Stimulated activated CD4-positive, alpha-beta T cell treated with anti-CD3 and anti-CD28 coated beads, Interleukin-15, amount 100 ng/mL, for 24 hours (primary cell): ENCODE measurements at regions not wholly inside any gene's neighbourhood (a gene's known extent, or its start where the extent isn't known, plus 50 kb on each side); places are given as distances from the start of the nearest gene placed in this dataset.

Experiments used
- DNase-seq: peaks from one replicate; pipeline ENCODE4 v3.0.0-alpha.2; 2020

DNA sequence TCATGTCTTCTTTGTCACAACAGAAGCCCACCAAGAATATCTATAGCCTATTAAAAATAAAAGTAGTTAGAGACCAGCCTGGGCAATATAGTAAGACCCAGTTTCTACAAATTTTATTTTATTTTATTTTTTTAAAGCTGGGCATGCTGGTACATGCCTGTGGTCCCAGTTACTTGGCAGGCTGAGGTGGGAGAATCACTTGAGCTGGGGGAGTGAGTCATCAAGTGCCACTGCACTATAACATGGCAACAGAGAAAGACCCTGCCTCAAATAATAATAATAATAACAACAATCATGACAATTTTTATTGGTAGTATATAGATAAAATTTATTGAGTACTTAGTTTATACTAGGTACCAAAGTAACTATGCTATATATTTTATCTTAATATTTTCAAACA is 93.0 kb upstream of the NPFFR2 start:
- DNase-seq, result no peak

DNA sequence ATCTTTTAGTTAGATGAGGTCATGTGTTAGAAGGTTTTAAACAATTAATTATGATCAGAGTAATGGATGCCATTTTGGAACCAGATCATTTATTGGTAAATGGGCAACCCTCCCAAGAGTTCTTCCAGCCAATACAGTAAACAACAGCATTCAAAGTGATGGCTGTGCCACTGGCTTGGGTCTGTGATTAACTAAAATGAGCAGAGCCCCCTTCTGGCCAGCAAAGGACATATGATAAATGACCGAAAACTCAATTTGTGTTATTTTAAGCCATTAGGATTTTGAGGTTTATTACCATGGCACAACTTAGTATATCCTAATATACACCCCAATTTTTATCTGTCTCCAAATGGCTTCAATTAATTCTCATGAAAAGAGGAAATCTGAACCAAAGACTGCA is 90.8 kb upstream of the NPFFR2 start:
- DNase-seq, result peak; percentile 1

DNA sequence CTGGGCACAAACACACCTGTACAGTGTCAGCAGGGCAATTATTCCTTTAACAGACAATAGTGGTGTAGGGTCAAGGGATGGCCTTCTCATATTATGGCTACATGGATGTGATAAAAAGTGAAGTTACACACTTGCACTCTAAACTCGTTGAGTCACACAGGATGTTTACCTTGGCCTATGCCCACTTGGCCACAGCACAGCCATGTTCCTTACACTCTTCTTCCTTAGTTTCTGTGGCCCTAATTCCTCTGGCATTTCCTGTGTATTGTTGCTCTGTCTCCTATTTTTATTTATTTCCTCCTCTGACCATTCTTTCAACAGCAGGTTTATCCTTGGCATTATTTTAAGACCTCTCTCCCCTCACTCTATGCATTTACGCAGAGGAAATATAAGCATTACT is 86.8 kb upstream of the NPFFR2 start:
- no peak for DNase-seq

DNA sequence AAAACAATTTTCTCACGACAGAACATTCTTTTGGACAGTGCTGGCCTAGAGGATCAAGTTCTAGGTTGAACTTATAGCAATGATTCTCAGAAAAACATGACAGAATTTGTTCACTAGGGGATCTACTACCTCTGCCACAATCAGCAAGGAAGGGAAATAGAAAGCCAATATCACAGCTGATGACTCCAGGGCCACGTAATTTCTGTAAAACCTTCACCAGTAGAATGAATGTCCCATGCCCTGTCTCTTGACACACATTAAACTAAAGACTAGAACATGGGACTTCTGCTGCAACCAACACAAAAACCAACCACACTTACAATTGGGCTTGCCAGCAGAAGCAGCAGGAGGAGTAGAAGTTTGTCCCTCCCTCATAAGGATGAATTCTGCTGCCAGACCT is 86.0 kb upstream of the NPFFR2 start:
- no peak for DNase-seq

DNA sequence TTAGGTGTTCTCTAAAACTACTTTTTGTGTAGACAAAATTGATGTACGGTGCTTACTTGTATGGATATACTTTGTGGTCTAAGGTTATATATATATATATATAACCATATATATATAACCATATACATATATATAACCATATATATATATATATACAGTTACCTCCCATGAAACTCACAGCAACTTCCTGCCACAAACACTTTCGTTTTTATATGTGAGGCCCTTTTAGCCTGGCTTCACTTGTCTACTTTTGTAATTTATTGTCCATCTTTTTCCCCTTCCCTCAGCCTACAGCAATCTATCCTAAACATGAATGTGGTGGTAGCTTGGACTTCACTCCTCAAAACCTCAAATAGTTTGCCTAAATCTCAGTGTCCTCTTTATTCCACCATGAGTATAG is 72.8 kb upstream of the NPFFR2 start:
- no peak for DNase-seq

DNA sequence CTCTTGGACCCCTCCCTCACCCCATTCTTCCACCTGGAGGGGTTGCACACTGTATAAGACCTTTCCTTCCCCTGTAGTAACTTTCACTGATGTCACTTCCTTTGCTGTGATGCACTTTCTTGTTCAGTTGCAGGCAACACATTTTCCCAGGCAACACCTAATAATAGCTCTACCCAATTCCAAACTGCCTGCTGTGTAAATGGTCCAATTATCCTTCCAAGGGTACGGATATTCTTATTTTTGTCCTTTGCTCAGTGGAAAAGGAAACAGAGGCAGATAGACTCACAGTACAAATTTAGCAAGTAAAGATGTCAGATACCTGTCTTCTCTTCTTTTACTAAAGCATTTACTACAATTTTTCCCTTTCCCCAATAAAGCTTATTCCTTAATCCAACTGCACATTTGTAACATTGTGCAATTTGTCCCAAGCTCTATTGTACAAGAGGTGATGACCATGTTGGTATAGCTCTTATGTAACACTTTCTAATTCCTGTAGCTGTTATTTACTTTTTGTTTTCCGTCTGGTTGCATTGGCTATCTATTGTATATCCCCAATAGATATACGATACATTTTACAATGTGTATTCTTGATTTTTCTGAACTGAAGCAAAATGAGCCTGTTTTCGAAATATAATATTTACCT is 69.1 kb upstream of the NPFFR2 start:
- DNase-seq, result no peak

DNA sequence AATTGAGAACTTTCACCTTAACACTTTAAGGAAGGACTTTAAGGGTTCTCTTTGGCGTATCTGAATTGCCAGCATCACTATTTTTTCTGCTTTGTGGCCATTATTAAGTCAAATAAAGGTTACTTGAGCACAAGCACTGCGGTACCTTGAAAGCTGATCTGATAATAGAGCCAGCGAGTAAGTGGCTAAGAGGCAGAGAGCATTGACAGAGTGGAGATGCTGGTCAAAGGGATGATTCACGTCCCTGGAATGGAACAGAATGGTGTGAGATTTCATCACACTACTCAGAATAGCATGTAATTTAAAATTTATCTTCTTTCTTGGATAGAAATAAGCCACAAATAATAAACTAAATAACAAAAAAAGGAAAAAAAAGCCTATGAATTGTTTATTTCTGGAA is 57.1 kb upstream of the NPFFR2 start:
- no peak for DNase-seq

DNA sequence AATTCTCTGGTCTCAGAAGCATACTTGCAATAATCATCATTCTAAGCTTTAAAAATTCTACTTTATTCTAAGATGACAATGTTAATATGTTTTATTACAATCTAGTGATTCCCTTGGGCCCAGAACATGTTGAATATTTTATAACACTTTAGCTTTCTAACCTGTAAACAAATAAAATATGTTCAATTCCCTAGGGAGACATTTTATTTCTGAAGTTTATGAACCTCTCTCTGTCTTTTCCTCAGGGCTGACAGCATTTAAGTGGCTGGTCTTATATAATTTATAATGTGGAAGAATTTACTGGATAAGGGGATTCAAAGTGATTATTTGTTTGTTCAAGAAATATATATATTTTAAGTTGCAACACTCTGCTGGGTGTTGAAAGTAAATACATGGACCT is 55.3 kb upstream of the NPFFR2 start:
- no peak for DNase-seq

DNA sequence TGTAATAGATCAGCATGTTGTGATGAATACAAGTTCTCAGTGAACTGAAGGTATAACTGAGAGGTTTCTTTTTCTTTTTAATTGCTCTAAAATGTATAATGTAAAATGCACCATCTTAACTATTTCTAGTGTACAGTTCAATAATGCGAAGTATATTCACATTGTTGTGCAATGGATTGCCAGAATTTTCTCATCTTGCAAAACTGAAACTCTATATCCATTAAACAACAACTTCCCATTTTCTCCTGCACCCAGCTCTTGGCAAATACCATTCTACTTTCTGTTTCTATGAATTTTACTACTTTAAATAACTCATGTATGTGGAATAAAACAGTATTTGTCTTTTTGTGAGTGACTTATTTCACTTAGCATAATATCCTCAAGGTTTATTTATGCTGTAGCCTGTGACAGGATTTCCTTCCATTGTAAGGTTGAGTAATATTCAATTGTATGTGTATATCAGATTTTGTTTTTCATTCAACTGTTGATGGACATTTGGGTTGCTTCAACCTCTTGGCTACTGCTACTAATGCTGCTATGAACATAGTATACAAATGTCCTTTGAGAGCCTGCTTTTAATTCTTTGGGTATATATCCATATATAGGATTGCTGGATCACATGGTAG is 53.5 kb upstream of the NPFFR2 start:
- DNase-seq, result no peak

DNA sequence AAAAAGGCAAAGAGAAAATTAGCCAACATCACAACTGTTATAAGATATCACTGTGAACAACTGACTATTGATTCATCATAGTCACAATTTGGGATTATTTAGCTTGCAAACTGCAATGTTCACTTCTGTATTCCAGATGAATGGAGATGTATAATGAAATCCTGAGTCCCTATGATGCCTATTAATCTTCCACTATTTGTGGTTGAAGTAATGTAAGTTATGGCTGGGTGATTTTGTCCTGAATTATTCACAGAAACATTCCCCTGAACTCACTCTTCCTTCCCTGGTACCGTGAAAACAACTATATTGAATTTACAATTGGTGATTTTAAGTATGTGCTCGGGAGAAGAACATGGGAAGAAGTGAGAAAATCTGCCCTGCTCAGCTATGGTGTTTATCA is 50.8 kb upstream of the NPFFR2 start:
- no peak for DNase-seq
